22Rv1 (cell line): ENCODE measurements at regions not wholly inside any gene's neighbourhood (a gene's known extent, or its start where the extent isn't known, plus 50 kb on each side); places are given as distances from the start of the nearest gene placed in this dataset.

Experiments
- ZFX ChIP-seq: fragments of 450-650 bp; IDR thresholded peaks from 2 replicates; pipeline ENCODE4 v1.6.1; 2017; ENCODE audit warnings: antibody characterized with exemption, borderline replicate concordance
- TF ChIP-seq, protein P1 (sequence below): fragments of 450-650 bp; IDR thresholded peaks from 2 replicates; pipeline ENCODE4 v1.5.1; 2017; ENCODE audit warnings: mild to moderate bottlenecking

DNA sequence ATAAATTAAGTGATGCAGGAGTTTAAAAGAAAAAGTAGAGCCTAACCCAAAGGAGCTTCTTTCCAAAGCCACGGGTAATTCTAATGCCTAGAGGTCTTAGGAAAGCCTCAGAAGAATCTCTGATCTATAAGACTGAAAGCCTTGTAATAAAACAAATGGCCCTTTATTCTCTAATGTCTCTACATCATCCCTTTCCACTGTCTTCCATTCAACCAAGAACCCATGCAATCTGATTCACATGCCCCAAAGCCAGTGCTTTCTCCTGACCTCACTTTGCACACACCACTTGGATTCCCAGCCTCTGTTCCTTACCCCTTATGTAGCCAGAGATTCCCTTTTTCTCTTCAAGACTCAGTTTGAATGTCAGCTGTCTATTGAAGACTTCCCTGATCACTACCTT lies 252.9 kb upstream of the NRSN1 start:
- TF ChIP-seq, protein P1, sequence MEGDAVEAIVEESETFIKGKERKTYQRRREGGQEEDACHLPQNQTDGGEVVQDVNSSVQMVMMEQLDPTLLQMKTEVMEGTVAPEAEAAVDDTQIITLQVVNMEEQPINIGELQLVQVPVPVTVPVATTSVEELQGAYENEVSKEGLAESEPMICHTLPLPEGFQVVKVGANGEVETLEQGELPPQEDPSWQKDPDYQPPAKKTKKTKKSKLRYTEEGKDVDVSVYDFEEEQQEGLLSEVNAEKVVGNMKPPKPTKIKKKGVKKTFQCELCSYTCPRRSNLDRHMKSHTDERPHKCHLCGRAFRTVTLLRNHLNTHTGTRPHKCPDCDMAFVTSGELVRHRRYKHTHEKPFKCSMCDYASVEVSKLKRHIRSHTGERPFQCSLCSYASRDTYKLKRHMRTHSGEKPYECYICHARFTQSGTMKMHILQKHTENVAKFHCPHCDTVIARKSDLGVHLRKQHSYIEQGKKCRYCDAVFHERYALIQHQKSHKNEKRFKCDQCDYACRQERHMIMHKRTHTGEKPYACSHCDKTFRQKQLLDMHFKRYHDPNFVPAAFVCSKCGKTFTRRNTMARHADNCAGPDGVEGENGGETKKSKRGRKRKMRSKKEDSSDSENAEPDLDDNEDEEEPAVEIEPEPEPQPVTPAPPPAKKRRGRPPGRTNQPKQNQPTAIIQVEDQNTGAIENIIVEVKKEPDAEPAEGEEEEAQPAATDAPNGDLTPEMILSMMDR = no peak
- TF ChIP-seq ZFX = no peak
